ENCODE measurements at regions not wholly inside any gene's neighbourhood (a gene's known extent, or its start where the extent isn't known, plus 50 kb on each side); places are given as distances from the start of the nearest gene placed in this dataset.

GRCh38 chr16:86775511-86775921 is 197.2 kb downstream of the FOXL1 start:
- Histone ChIP-seq H3K27me3 (ENCODE audit: control insufficient read depth in 2 of 2, insufficient read depth in 1 of 2, low read length in 1 of 2) (peaks cover 0 to 18% of the 10 kb centered on the region in 2 donors), H3K9me3 (ENCODE audit: control insufficient read depth in 2 of 2, insufficient read depth in 1 of 2, low read length in 1 of 2) (no peaks in the 10 kb centered on the region), H3K27ac (ENCODE audit: low read depth in 1 of 2, low read length in 1 of 2) (no peak overlapping the region), H3K4me3 (ENCODE audit: low read length in 2 of 2) (no peak overlapping the region), H3K4me1 (ENCODE audit: control insufficient read depth in 2 of 2, insufficient read depth in 2 of 2, low read length in 2 of 2) (no peaks in the 10 kb centered on the region), H3K36me3 (ENCODE audit: control insufficient read depth in 2 of 2, insufficient read depth in 2 of 2, low read length in 1 of 2) (no peaks in the 10 kb centered on the region)
- DNase-seq (ENCODE audit: low read depth in 6 of 9, low spot score in 9 of 9): no peak
- WGBS: 48% methylated on average over 14 of the region's 14 CpGs

- no peaks in the 10 kb centered on the region for H3K36me3 ChIP-seq (ENCODE audit: control insufficient read depth in 2 of 2, insufficient read depth in 2 of 2, low read length in 1 of 2)
- 91% methylated on average over 4 of the region's 4 CpGs for WGBS
- H3K27ac ChIP-seq (ENCODE audit: low read depth in 1 of 2, low read length in 1 of 2): no peak overlapping the region
- no peak overlapping the region for H3K4me3 ChIP-seq (ENCODE audit: low read length in 2 of 2)
- DNase-seq (ENCODE audit: low read depth in 6 of 9, low spot score in 9 of 9): no peak
- H3K27me3 ChIP-seq (ENCODE audit: control insufficient read depth in 2 of 2, insufficient read depth in 1 of 2, low read length in 1 of 2): peaks cover 0 to 18% of the 10 kb centered on the region in 2 donors
- H3K4me1 ChIP-seq (ENCODE audit: control insufficient read depth in 2 of 2, insufficient read depth in 2 of 2, low read length in 2 of 2): no peaks in the 10 kb centered on the region
- no peaks in the 10 kb centered on the region for H3K9me3 ChIP-seq (ENCODE audit: control insufficient read depth in 2 of 2, insufficient read depth in 1 of 2, low read length in 1 of 2)
These were observed 199.1 kb downstream of the FOXL1 start for GRCh38 chr16:86777381-86777946.

GRCh38 chr16:86778108-86778745 is 199.9 kb downstream of the FOXL1 start:
- no peaks in the 10 kb centered on the region for H3K4me1 ChIP-seq (ENCODE audit: control insufficient read depth in 2 of 2, insufficient read depth in 2 of 2, low read length in 2 of 2)
- H3K27ac ChIP-seq (ENCODE audit: low read depth in 1 of 2, low read length in 1 of 2): no peak overlapping the region
- WGBS: 75% methylated on average over 13 of the region's 13 CpGs
- no peaks in the 10 kb centered on the region for H3K9me3 ChIP-seq (ENCODE audit: control insufficient read depth in 2 of 2, insufficient read depth in 1 of 2, low read length in 1 of 2)
- H3K4me3 ChIP-seq (ENCODE audit: low read length in 2 of 2): no peak overlapping the region
- H3K36me3 ChIP-seq (ENCODE audit: control insufficient read depth in 2 of 2, insufficient read depth in 2 of 2, low read length in 1 of 2): no peaks in the 10 kb centered on the region
- no peak for DNase-seq (ENCODE audit: low read depth in 6 of 9, low spot score in 9 of 9)
- peaks cover 0 to 18% of the 10 kb centered on the region in 2 donors for H3K27me3 ChIP-seq (ENCODE audit: control insufficient read depth in 2 of 2, insufficient read depth in 1 of 2, low read length in 1 of 2)

GRCh38 chr16:86778978-86779377 is 200.6 kb downstream of the FOXL1 start:
- no peaks in the 10 kb centered on the region for H3K9me3 ChIP-seq (ENCODE audit: control insufficient read depth in 2 of 2, insufficient read depth in 1 of 2, low read length in 1 of 2)
- peaks cover 0 to 18% of the 10 kb centered on the region in 2 donors for H3K27me3 ChIP-seq (ENCODE audit: control insufficient read depth in 2 of 2, insufficient read depth in 1 of 2, low read length in 1 of 2)
- no peaks in the 10 kb centered on the region for H3K4me1 ChIP-seq (ENCODE audit: control insufficient read depth in 2 of 2, insufficient read depth in 2 of 2, low read length in 2 of 2)
- H3K4me3 ChIP-seq (ENCODE audit: low read length in 2 of 2): no peak overlapping the region
- no peak for DNase-seq (ENCODE audit: low read depth in 6 of 9, low spot score in 9 of 9)
- no peak overlapping the region for H3K27ac ChIP-seq (ENCODE audit: low read depth in 1 of 2, low read length in 1 of 2)
- WGBS: 78% methylated on average over 9 of the region's 9 CpGs
- no peaks in the 10 kb centered on the region for H3K36me3 ChIP-seq (ENCODE audit: control insufficient read depth in 2 of 2, insufficient read depth in 2 of 2, low read length in 1 of 2)

- DNase-seq (ENCODE audit: low read depth in 6 of 9, low spot score in 9 of 9): no peak
- WGBS: 94% methylated on average over 11 of the region's 11 CpGs
- peaks cover 0 to 10% of the 10 kb centered on the region in 2 donors for H3K27me3 ChIP-seq (ENCODE audit: control insufficient read depth in 2 of 2, insufficient read depth in 1 of 2, low read length in 1 of 2)
These were observed 202.7 kb downstream of the FOXL1 start for GRCh38 chr16:86781046-86781445.

GRCh38 chr16:86783636-86784626 is 205.6 kb downstream of the FOXL1 start:
- 88% methylated on average over 23 of the region's 23 CpGs for WGBS
- Histone ChIP-seq H3K4me3 (ENCODE audit: low read length in 2 of 2) (no peak overlapping the region), H3K9me3 (ENCODE audit: control insufficient read depth in 2 of 2, insufficient read depth in 1 of 2, low read length in 1 of 2) (no peaks in the 10 kb centered on the region), H3K27ac (ENCODE audit: low read depth in 1 of 2, low read length in 1 of 2) (no peak overlapping the region), H3K27me3 (ENCODE audit: control insufficient read depth in 2 of 2, insufficient read depth in 1 of 2, low read length in 1 of 2) (peaks cover 0 to 4% of the 10 kb centered on the region in 2 donors), H3K4me1 (ENCODE audit: control insufficient read depth in 2 of 2, insufficient read depth in 2 of 2, low read length in 2 of 2) (no peaks in the 10 kb centered on the region), H3K36me3 (ENCODE audit: control insufficient read depth in 2 of 2, insufficient read depth in 2 of 2, low read length in 1 of 2) (no peaks in the 10 kb centered on the region)
- no peak for DNase-seq (ENCODE audit: low read depth in 6 of 9, low spot score in 9 of 9)

More at GRCh38 chr16:86781046-86781445, 202.7 kb downstream of the FOXL1 start:
- H3K27ac ChIP-seq (ENCODE audit: low read depth in 1 of 2, low read length in 1 of 2): no peak overlapping the region
- H3K4me1 ChIP-seq (ENCODE audit: control insufficient read depth in 2 of 2, insufficient read depth in 2 of 2, low read length in 2 of 2): no peaks in the 10 kb centered on the region
- no peaks in the 10 kb centered on the region for H3K36me3 ChIP-seq (ENCODE audit: control insufficient read depth in 2 of 2, insufficient read depth in 2 of 2, low read length in 1 of 2)
- no peaks in the 10 kb centered on the region for H3K9me3 ChIP-seq (ENCODE audit: control insufficient read depth in 2 of 2, insufficient read depth in 1 of 2, low read length in 1 of 2)
- H3K4me3 ChIP-seq (ENCODE audit: low read length in 2 of 2): no peak overlapping the region

GRCh38 chr16:86786338-86786737 is 208.0 kb downstream of the FOXL1 start:
- Histone ChIP-seq H3K27me3 (ENCODE audit: control insufficient read depth in 2 of 2, insufficient read depth in 1 of 2, low read length in 1 of 2) (no peaks in the 10 kb centered on the region), H3K4me1 (ENCODE audit: control insufficient read depth in 2 of 2, insufficient read depth in 2 of 2, low read length in 2 of 2) (no peaks in the 10 kb centered on the region), H3K9me3 (ENCODE audit: control insufficient read depth in 2 of 2, insufficient read depth in 1 of 2, low read length in 1 of 2) (no peaks in the 10 kb centered on the region), H3K27ac (ENCODE audit: low read depth in 1 of 2, low read length in 1 of 2) (no peak overlapping the region), H3K36me3 (ENCODE audit: control insufficient read depth in 2 of 2, insufficient read depth in 2 of 2, low read length in 1 of 2) (no peaks in the 10 kb centered on the region), H3K4me3 (ENCODE audit: low read length in 2 of 2) (no peak overlapping the region)
- no peak for DNase-seq (ENCODE audit: low read depth in 6 of 9, low spot score in 9 of 9)
- 94% methylated on average over 4 of the region's 4 CpGs for WGBS

- WGBS: 94% methylated on average over 1 of the region's 1 CpG
- no peaks in the 10 kb centered on the region for H3K27me3 ChIP-seq (ENCODE audit: control insufficient read depth in 2 of 2, insufficient read depth in 1 of 2, low read length in 1 of 2)
- H3K4me3 ChIP-seq (ENCODE audit: low read length in 2 of 2): no peak overlapping the region
- H3K36me3 ChIP-seq (ENCODE audit: control insufficient read depth in 2 of 2, insufficient read depth in 2 of 2, low read length in 1 of 2): no peaks in the 10 kb centered on the region
- no peaks in the 10 kb centered on the region for H3K4me1 ChIP-seq (ENCODE audit: control insufficient read depth in 2 of 2, insufficient read depth in 2 of 2, low read length in 2 of 2)
- no peak overlapping the region for H3K27ac ChIP-seq (ENCODE audit: low read depth in 1 of 2, low read length in 1 of 2)
- H3K9me3 ChIP-seq (ENCODE audit: control insufficient read depth in 2 of 2, insufficient read depth in 1 of 2, low read length in 1 of 2): no peaks in the 10 kb centered on the region
- no peak for DNase-seq (ENCODE audit: low read depth in 6 of 9, low spot score in 9 of 9)
These were observed 208.6 kb downstream of the FOXL1 start for GRCh38 chr16:86786994-86787393.

- H3K36me3 ChIP-seq (ENCODE audit: control insufficient read depth in 2 of 2, insufficient read depth in 2 of 2, low read length in 1 of 2): no peaks in the 10 kb centered on the region
- H3K9me3 ChIP-seq (ENCODE audit: control insufficient read depth in 2 of 2, insufficient read depth in 1 of 2, low read length in 1 of 2): no peaks in the 10 kb centered on the region
- H3K27ac ChIP-seq (ENCODE audit: low read depth in 1 of 2, low read length in 1 of 2): no peak overlapping the region
- H3K4me3 ChIP-seq (ENCODE audit: low read length in 2 of 2): no peak overlapping the region
- no peaks in the 10 kb centered on the region for H3K4me1 ChIP-seq (ENCODE audit: control insufficient read depth in 2 of 2, insufficient read depth in 2 of 2, low read length in 2 of 2)
- no peak for DNase-seq (ENCODE audit: low read depth in 6 of 9, low spot score in 9 of 9)
- 78% methylated on average over 5 of the region's 5 CpGs for WGBS
- no peaks in the 10 kb centered on the region for H3K27me3 ChIP-seq (ENCODE audit: control insufficient read depth in 2 of 2, insufficient read depth in 1 of 2, low read length in 1 of 2)
These were observed 209.2 kb downstream of the FOXL1 start for GRCh38 chr16:86787538-86787937.

Data from thymus (tissue), 11 donors.